NCI-H748 (cell line): ENCODE measurements at regions not wholly inside any gene's neighbourhood (a gene's known extent, or its start where the extent isn't known, plus 50 kb on each side); places are given as distances from the start of the nearest gene placed in this dataset.
A peak's percentile ranks its signal among the peaks of the same experiment; 100 is the strongest.
"Not testable (repeated sequence)": the region's sequence is repeated elsewhere in the genome, so short reads cannot be mapped to it uniquely, and the experiment has no call there.

ENCODE experiments used
- DNase-seq: peaks from one replicate; lab custom pipeline; 2025; ENCODE audit not compliant: unreplicated experiment; lab: John Stamatoyannopoulos, UW

GRCh38 chr12:65721541-65722190, 102.6 kb upstream of the HMGA2 start:
- no peak for DNase-seq

- DNase-seq: no peak
Measured at GRCh38 chr12:65725376-65725775, 98.9 kb upstream of the HMGA2 start.

GRCh38 chr12:65728455-65728847, 95.8 kb upstream of the HMGA2 start:
- no peak for DNase-seq

GRCh38 chr12:65728848-65729793, 95.2 kb upstream of the HMGA2 start:
- DNase-seq: no peak

GRCh38 chr12:65731771-65732170, 92.5 kb upstream of the HMGA2 start:
- no peak for DNase-seq

GRCh38 chr12:65733643-65734042, 90.6 kb upstream of the HMGA2 start:
- not testable (repeated sequence) for DNase-seq

GRCh38 chr12:65734226-65734625, 90.1 kb upstream of the HMGA2 start:
- no peak for DNase-seq

GRCh38 chr12:65739606-65740005, 84.7 kb upstream of the HMGA2 start:
- no peak for DNase-seq

GRCh38 chr12:65740506-65740872, 83.8 kb upstream of the HMGA2 start:
- no peak for DNase-seq

- peak; percentile 67 for DNase-seq
Measured at GRCh38 chr12:65740873-65741600, 83.2 kb upstream of the HMGA2 start.

GRCh38 chr12:65741656-65742017, 82.6 kb upstream of the HMGA2 start:
- peak; percentile 19 for DNase-seq

GRCh38 chr12:65742018-65743010, 82.0 kb upstream of the HMGA2 start:
- DNase-seq: peak; percentile 18

- DNase-seq: not testable (repeated sequence)
Measured at GRCh38 chr12:65744236-65744840, 79.9 kb upstream of the HMGA2 start.

- DNase-seq: no peak
Measured at GRCh38 chr12:65747338-65747737, 76.9 kb upstream of the HMGA2 start.

GRCh38 chr12:65748332-65748731, 76.0 kb upstream of the HMGA2 start:
- DNase-seq: no peak

GRCh38 chr12:65754290-65754689, 70.0 kb upstream of the HMGA2 start:
- no peak for DNase-seq

GRCh38 chr12:65754744-65755595, 69.3 kb upstream of the HMGA2 start:
- DNase-seq: no peak

- no peak for DNase-seq
Measured at GRCh38 chr12:65755596-65755978, 68.7 kb upstream of the HMGA2 start.

GRCh38 chr12:65756267-65756666, 68.0 kb upstream of the HMGA2 start:
- DNase-seq: no peak
